ENCODE measurements at regions not wholly inside any gene's neighbourhood (a gene's known extent, or its start where the extent isn't known, plus 50 kb on each side); places are given as distances from the start of the nearest gene placed in this dataset.

DNA sequence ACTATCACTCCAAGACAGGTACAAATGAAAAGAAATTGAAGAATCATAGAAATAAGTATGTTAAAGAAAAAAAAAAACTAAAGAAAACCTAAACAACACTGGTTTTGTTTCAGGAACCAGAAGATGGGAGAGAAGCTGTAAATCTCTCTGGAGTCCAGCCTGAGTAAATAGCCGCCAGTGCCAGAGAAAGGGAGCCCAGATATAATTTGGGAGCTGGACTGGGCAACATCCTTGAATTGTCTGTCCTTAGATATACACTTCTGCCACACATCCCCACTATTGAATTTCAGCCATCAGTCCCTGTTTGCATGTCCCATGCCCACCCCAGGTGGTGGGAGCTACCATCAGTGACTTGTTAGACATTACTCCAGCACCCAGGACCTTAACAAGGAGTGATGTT is 979.6 kb downstream of the DTWD2 start:
- no peak for TF ChIP-seq ZFX (IDR thresholded peaks at IDR 0.05; ENCODE audit: borderline replicate concordance)
- no peak for TF ChIP-seq CTCF (IDR thresholded peaks at IDR 0.05)
- H3K27ac ChIP-seq, result peak overlapping the region; percentile 47

- no peak overlapping the region for H3K27ac ChIP-seq
- peak; percentile 11; the same call in 1 of the 2 replicates for TF ChIP-seq CTCF (IDR thresholded peaks at IDR 0.05)
- no peak for TF ChIP-seq ZFX (IDR thresholded peaks at IDR 0.05; ENCODE audit: borderline replicate concordance)
Measured at GRCh38 chr5:118007262-118007661, 981.1 kb downstream of the DTWD2 start.

DNA sequence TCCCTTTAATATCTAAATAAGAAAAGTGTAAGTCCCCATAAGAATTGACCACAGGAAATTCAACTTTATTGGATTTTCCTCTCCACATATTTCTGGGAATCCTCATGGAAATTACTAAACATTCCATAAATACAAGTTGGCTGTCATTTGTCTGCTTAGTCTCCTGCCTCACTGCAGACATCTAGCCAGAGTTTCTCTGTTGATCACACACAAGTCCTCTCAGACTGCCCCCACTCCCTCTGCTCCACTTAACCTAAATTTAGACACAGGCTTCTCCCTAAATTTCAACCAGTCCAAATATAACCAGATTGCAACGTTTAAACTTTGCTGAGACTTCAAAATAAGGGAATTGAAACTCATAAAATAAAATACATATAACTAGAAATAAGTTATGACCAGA is 982.1 kb downstream of the DTWD2 start:
- no peak overlapping the region for H3K27ac ChIP-seq
- TF ChIP-seq CTCF (IDR thresholded peaks at IDR 0.05) (no peak), ZFX (IDR thresholded peaks at IDR 0.05; ENCODE audit: borderline replicate concordance) (no peak)

- H3K27ac ChIP-seq, result no peak overlapping the region
Measured at GRCh38 chr5:117999939-118000549, 988.3 kb downstream of the DTWD2 start.

DNA sequence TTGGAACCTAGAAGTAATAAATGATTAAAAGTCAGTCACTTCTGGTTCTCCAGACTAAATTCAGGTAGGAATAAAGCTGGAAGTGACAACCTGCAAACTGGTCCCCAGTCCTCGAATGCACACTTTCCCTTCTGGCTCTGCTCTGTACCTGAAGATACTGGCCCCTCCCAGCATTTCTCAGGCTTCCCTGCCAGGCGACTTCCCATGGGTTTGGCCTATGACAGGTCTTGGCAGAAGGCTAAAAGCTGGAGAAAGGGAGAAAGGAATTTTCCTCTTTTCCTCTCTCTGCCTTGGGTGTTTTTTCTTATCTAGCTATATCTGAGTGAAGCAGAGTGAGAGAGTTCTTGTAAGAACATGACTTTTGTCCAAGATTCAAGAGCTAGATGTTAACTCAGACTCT is 1005.7 kb downstream of the DTWD2 start:
- no peak overlapping the region for H3K27ac ChIP-seq
- TF ChIP-seq CTCF (IDR thresholded peaks at IDR 0.05), result no peak
- no peak for TF ChIP-seq ZFX (IDR thresholded peaks at IDR 0.05; ENCODE audit: borderline replicate concordance)

More at GRCh38 chr5:117999939-118000549, 988.3 kb downstream of the DTWD2 start:
- TF ChIP-seq ZFX (IDR thresholded peaks at IDR 0.05; ENCODE audit: borderline replicate concordance), result no peak
- no peak for TF ChIP-seq CTCF (IDR thresholded peaks at IDR 0.05)

- no peak for TF ChIP-seq ZFX (IDR thresholded peaks at IDR 0.05; ENCODE audit: borderline replicate concordance)
- TF ChIP-seq CTCF (IDR thresholded peaks at IDR 0.05), result no peak
- H3K27ac ChIP-seq, result no peak overlapping the region
Measured at GRCh38 chr5:117973785-117974184, 1014.6 kb downstream of the DTWD2 start.

GRCh38 chr5:117955831-117956230 is 1032.5 kb downstream of the DTWD2 start:
- H3K27ac ChIP-seq, result peak overlapping the region; percentile 58
- TF ChIP-seq ZFX (IDR thresholded peaks at IDR 0.05; ENCODE audit: borderline replicate concordance), result no peak
- TF ChIP-seq CTCF (IDR thresholded peaks at IDR 0.05), result no peak; the same call in 1 of the 2 replicates

Data from 22Rv1 (cell line).